Endothelial cell of umbilical vein (primary cell): ENCODE measurements at regions not wholly inside any gene's neighbourhood (a gene's known extent, or its start where the extent isn't known, plus 50 kb on each side); places are given as distances from the start of the nearest gene placed in this dataset.

Experiments used
- BruUV-seq: library from RNA; stranded (reverse); fragments of 400-500 nt; replicated peaks from 2 replicates; lab custom pipeline; 2021; lab: Mats Ljungman, UMichigan
- CTCF ChIA-PET: fragments of 300-600, 350-600 bp; sonication (Branson Sonifier 250); formaldehyde crosslinking; loops from one replicate; lab custom pipeline; 2021; ENCODE audit warnings: antibody characterized with exemption, inconsistent platforms; lab: Charles Lee
- POLR2A ChIA-PET: fragments of 300-600, 350-600 bp; sonication (Branson Sonifier 250); formaldehyde crosslinking; loops from one replicate; lab custom pipeline; 2021; ENCODE audit warnings: antibody characterized with exemption, inconsistent platforms; lab: Charles Lee
- DNase-seq: peaks from one replicate; pipeline ENCODE4 v3.0.0-alpha.2; 2011; ENCODE audit warnings: low read depth, low spot score
- FAIRE-seq: peaks from 2 replicates; lab custom pipeline; 2011; peaks lifted over from hg19 to GRCh38; lab: Jason Lieb, UNC
- H2AFZ ChIP-seq: 2 replicates; pipeline ENCODE4 v1.6.0; 2012; ENCODE audit warnings: low read depth, low read length, control low read depth, inconsistent platforms
- H3K27ac ChIP-seq: 2 replicates; pipeline ENCODE4 v1.5.1; 2011; ENCODE audit warnings: low read depth, mild to moderate bottlenecking, control low read depth, low read length, moderate library complexity; ENCODE audit not compliant: insufficient read depth
- H3K27me3 ChIP-seq, 2 experiments: 2 replicates each; pipeline versions ENCODE4 v1.6.0 to v1.6.1; 2011; ENCODE audit warnings: low read length in 2 of 2, mixed read lengths in 1 of 2; ENCODE audit not compliant: control insufficient read depth in 2 of 2, insufficient read depth in 2 of 2
- H3K36me3 ChIP-seq, 2 experiments: 2 replicates in 1 of 2; 3 replicates in 1 of 2; pipeline ENCODE4 v1.5.1; 2011; ENCODE audit warnings: low read length in 2 of 2, mild to moderate bottlenecking in 1 of 2, moderate library complexity in 1 of 2; ENCODE audit not compliant: control insufficient read depth in 2 of 2, insufficient read depth in 2 of 2; ENCODE audit errors: extremely low read depth in 1 of 2
- H3K4me1 ChIP-seq: 3 replicates; pipeline ENCODE4 v1.5.1; 2011; ENCODE audit warnings: mild to moderate bottlenecking, low read length; ENCODE audit not compliant: control insufficient read depth, insufficient read depth; ENCODE audit errors: extremely low read depth
- H3K4me2 ChIP-seq: 2 replicates; pipeline ENCODE4 v1.6.1; 2011; ENCODE audit warnings: low read length, control low read depth, mixed read lengths; ENCODE audit not compliant: insufficient read depth
- H3K4me3 ChIP-seq, 3 experiments: fragments of 200-600 bp in 1 of 3; sonication (generic), shearing (Covaris generic) in 1 of 3; replicated peaks in 1 of 3; 2 replicates each; pipeline ENCODE4 v1.5.1; 2011 to 2016; ENCODE audit warnings: control low read depth in 3 of 3, low read length in 3 of 3, mild to moderate bottlenecking in 2 of 3, inconsistent platforms in 1 of 3, low read depth in 1 of 3, moderate library complexity in 1 of 3; ENCODE audit not compliant: insufficient read depth in 1 of 3
- H3K79me2 ChIP-seq: 2 replicates; pipeline ENCODE4 v1.6.0; 2012; ENCODE audit warnings: low read length, inconsistent platforms; ENCODE audit not compliant: control insufficient read depth, insufficient read depth
- H3K9ac ChIP-seq: replicated peaks from 2 replicates; pipeline ENCODE3; 2011; ENCODE audit warnings: low read length, control low read depth; ENCODE audit not compliant: insufficient read depth; ENCODE audit errors: extremely low read depth
- H3K9me1 ChIP-seq: replicated peaks from 3 replicates; pipeline ENCODE4 v1.6.0; 2011; ENCODE audit warnings: mild to moderate bottlenecking, low read length; ENCODE audit not compliant: control insufficient read depth, insufficient read depth; ENCODE audit errors: extremely low read depth
- H3K9me3 ChIP-seq: replicated peaks from 2 replicates; pipeline ENCODE4 v1.5.1; 2012; ENCODE audit warnings: low read length, inconsistent platforms; ENCODE audit not compliant: control insufficient read depth, insufficient read depth
- H4K20me1 ChIP-seq: replicated peaks from 2 replicates; pipeline ENCODE3; 2011; ENCODE audit warnings: mild to moderate bottlenecking, low read length; ENCODE audit not compliant: control insufficient read depth, insufficient read depth; ENCODE audit errors: extremely low read depth
- CTCF ChIP-seq, 2 donors: IDR thresholded peaks; 1 replicate in 1 of 2; 2 replicates in 1 of 2; pipeline ENCODE4 v1.5.1; 2011; ENCODE audit warnings: low read length in 2 of 2, mild to moderate bottlenecking in 2 of 2, moderate library complexity in 2 of 2, control low read depth in 1 of 2, inconsistent platforms in 1 of 2, low read depth in 1 of 2; ENCODE audit not compliant: insufficient read depth in 1 of 2; ENCODE audit errors: extremely low read depth in 1 of 2
- EZH2 ChIP-seq: IDR thresholded peaks from 2 replicates; pipeline ENCODE4 v1.6.1; 2012; ENCODE audit warnings: borderline replicate concordance, low read depth, mild to moderate bottlenecking, moderate library complexity, low read length, inconsistent platforms; ENCODE audit not compliant: severe bottlenecking
- FOS ChIP-seq: IDR thresholded peaks from 2 replicates; pipeline ENCODE4 v1.6.1; 2011; ENCODE audit warnings: mild to moderate bottlenecking, low read length, moderate library complexity, borderline replicate concordance; ENCODE audit not compliant: insufficient read depth
- GATA2 ChIP-seq: IDR thresholded peaks from 2 replicates; pipeline ENCODE4 v1.7.0; 2011; ENCODE audit warnings: low read depth, mild to moderate bottlenecking, moderate library complexity, mixed read lengths, low read length; ENCODE audit not compliant: insufficient read length, insufficient read depth
- JUN ChIP-seq: IDR thresholded peaks from 2 replicates; pipeline ENCODE4 v1.6.1; 2011; ENCODE audit warnings: borderline replicate concordance, low read depth; ENCODE audit not compliant: insufficient read length, insufficient read depth
- MAX ChIP-seq: IDR thresholded peaks from 2 replicates; pipeline ENCODE4 v1.6.1; 2011; ENCODE audit not compliant: insufficient read depth, insufficient read length
- MYC ChIP-seq: IDR thresholded peaks from one replicate; pipeline ENCODE4 v1.6.1; 2011; ENCODE audit warnings: mild to moderate bottlenecking, low read depth, low read length
- POLR2A ChIP-seq: IDR thresholded peaks from 2 replicates; pipeline ENCODE4 v1.6.1; 2012; ENCODE audit warnings: low read depth, mild to moderate bottlenecking, control low read depth, low read length
- POLR2AphosphoS5 ChIP-seq: IDR thresholded peaks from 2 replicates; pipeline ENCODE4 v1.6.1; 2012; ENCODE audit warnings: low read depth, mild to moderate bottlenecking, control low read depth, low read length, moderate library complexity; ENCODE audit not compliant: insufficient read depth
- dilution Hi-C: fragments of 300-500 bp; cut with MboI; formaldehyde crosslinking; loops from one replicate; pipeline ENCODE4 v1.15.0; 2019; ENCODE audit warnings: low sequenced_read_pairs; ENCODE audit not compliant: extremely low pct_ligation_motif_present
- intact Hi-C: fragments of 100-400 bp; cut with micrococcal nuclease; formaldehyde crosslinking; loops from one replicate; pipeline ENCODE4 v1.10.0; 2022

- no peaks in the 10 kb centered on the region for H4K20me1 ChIP-seq
- DNase-seq (no peak), FAIRE-seq (no peak)
- H3K27ac ChIP-seq: no peak overlapping the region
- H3K36me3 ChIP-seq: no peaks in the 10 kb centered on the region
- TF ChIP-seq POLR2A (no peak), EZH2 (no peak), FOS (no peak), POLR2AphosphoS5 (no peak), GATA2 (no peak), JUN (no peak), MAX (no peak), CTCF (IDR thresholded peaks at IDR 0.05; ENCODE audit: extremely low read depth in 1 of 2, insufficient read depth in 1 of 2, low read depth in 1 of 2, low read length in 2 of 2) (no peak), MYC (no peak)
- no peak overlapping the region for H3K9ac ChIP-seq
- no peaks in the 10 kb centered on the region for H3K27me3 ChIP-seq
- H3K79me2 ChIP-seq: no peaks in the 10 kb centered on the region
- H3K9me3 ChIP-seq: no peaks in the 10 kb centered on the region
- H3K9me1 ChIP-seq: no peaks in the 10 kb centered on the region
- intact Hi-C loops: no loop called here
- H3K4me3 ChIP-seq: no peak overlapping the region
- CTCF ChIA-PET: interaction anchor here (2.3 kb wide), 1 partner anchor 9 kb away, joined by 9 read pairs; no protein-coding TSS in a partner anchor
- POLR2A ChIA-PET: no interaction called here
- no peaks in the 10 kb centered on the region for H3K4me1 ChIP-seq
- BruUV-seq: no TSS peak
- no peak overlapping the region for H2AFZ ChIP-seq
- dilution Hi-C loops: no loop called here
- no peak overlapping the region for H3K4me2 ChIP-seq
Observed at GRCh38 chr1:61538228-61538627, 186.7 kb downstream of the TM2D1 start.
